ENCODE measurements at regions not wholly inside any gene's neighbourhood (a gene's known extent, or its start where the extent isn't known, plus 50 kb on each side); places are given as distances from the start of the nearest gene placed in this dataset.

GRCh38 chr6:165769884-165770283, 106.8 kb upstream of the PDE10A start:
- ChIA-PET POLR2A (no interaction called here), CTCF (interaction anchor here (0.6 kb wide), 1 partner anchor 141 kb away, joined by 8 read pairs; no protein-coding TSS in a partner anchor)
- no peak for DNase-seq (ENCODE audit: low read depth, low spot score)
- intact Hi-C loops (cut with micrococcal nuclease; ENCODE audit: unreplicated experiment), result no loop called here
- Histone ChIP-seq H3K9me3 (ENCODE audit: control insufficient read depth, insufficient read depth, low read depth, low read length) (no peaks in the 10 kb centered on the region), H3K27me3 (ENCODE audit: control insufficient read depth, insufficient read depth, low read length) (no peaks in the 10 kb centered on the region; the same call in 1 of the 2 replicates), H3K36me3 (ENCODE audit: control insufficient read depth, insufficient read depth, low read length) (no peaks in the 10 kb centered on the region), H3K27ac (ENCODE audit: low read length) (no peak overlapping the region), H3K4me1 (ENCODE audit: control insufficient read depth, insufficient read depth, low read length) (no peaks in the 10 kb centered on the region), H3K4me3 (ENCODE audit: low read depth in 2 of 2, low read length in 2 of 2) (no peak overlapping the region)
- ATAC-seq, result no peak
- in situ Hi-C loops (cut with HindIII; ENCODE audit: low pct_unique_long_range_greater_than_20kb, low sequenced_read_pairs), result no loop called here
- TF ChIP-seq REST (IDR thresholded peaks at IDR 0.05; ENCODE audit: insufficient read depth in 1 of 2, low read depth in 2 of 2, low read length in 1 of 2) (no peak), TCF7L2 (IDR thresholded peaks at IDR 0.05; ENCODE audit: low read depth, low read length) (no peak), SIN3A (IDR thresholded peaks at IDR 0.05; ENCODE audit: borderline replicate concordance, insufficient read depth, low read depth, low read length) (no peak), CTCF (IDR thresholded peaks at IDR 0.05) (no peak), POLR2AphosphoS5 (IDR thresholded peaks at IDR 0.05; ENCODE audit: low read depth, low read length) (no peak)
- BruUV-seq (replicated peaks), result no TSS peak

GRCh38 chr6:165769401-165769800, 106.4 kb upstream of the PDE10A start:
- no peaks in the 10 kb centered on the region for H3K9me3 ChIP-seq (ENCODE audit: control insufficient read depth, insufficient read depth, low read depth, low read length)
- ChIA-PET POLR2A (no interaction called here), CTCF (interaction anchor here (0.6 kb wide), 1 partner anchor 140 kb away, joined by 8 read pairs; no protein-coding TSS in a partner anchor)
- no peaks in the 10 kb centered on the region for H3K36me3 ChIP-seq (ENCODE audit: control insufficient read depth, insufficient read depth, low read length)
- DNase-seq (ENCODE audit: low read depth, low spot score), result no peak
- H3K4me3 ChIP-seq (ENCODE audit: low read depth in 2 of 2, low read length in 2 of 2), result no peak overlapping the region
- ATAC-seq, result no peak
- no peaks in the 10 kb centered on the region for H3K4me1 ChIP-seq (ENCODE audit: control insufficient read depth, insufficient read depth, low read length)
- no peak overlapping the region for H3K27ac ChIP-seq (ENCODE audit: low read length)
- in situ Hi-C loops (cut with HindIII; ENCODE audit: low pct_unique_long_range_greater_than_20kb, low sequenced_read_pairs), result no loop called here
- H3K27me3 ChIP-seq (ENCODE audit: control insufficient read depth, insufficient read depth, low read length), result no peaks in the 10 kb centered on the region; the same call in 1 of the 2 replicates
- intact Hi-C loops (cut with micrococcal nuclease; ENCODE audit: unreplicated experiment), result no loop called here
- no TSS peak for BruUV-seq (replicated peaks)
- TF ChIP-seq REST (IDR thresholded peaks at IDR 0.05; ENCODE audit: insufficient read depth in 1 of 2, low read depth in 2 of 2, low read length in 1 of 2) (no peak), SIN3A (IDR thresholded peaks at IDR 0.05; ENCODE audit: borderline replicate concordance, insufficient read depth, low read depth, low read length) (no peak), POLR2AphosphoS5 (IDR thresholded peaks at IDR 0.05; ENCODE audit: low read depth, low read length) (no peak), TCF7L2 (IDR thresholded peaks at IDR 0.05; ENCODE audit: low read depth, low read length) (no peak), CTCF (IDR thresholded peaks at IDR 0.05) (no peak)

Data from Panc1 (cell line).